Tibial nerve (tissue), 4 donors: ENCODE measurements at regions not wholly inside any gene's neighbourhood (a gene's known extent, or its start where the extent isn't known, plus 50 kb on each side); places are given as distances from the start of the nearest gene placed in this dataset.

Experiments
- DNase-seq, 2 donors: peaks; one replicate each; pipeline ENCODE4 v3.0.0-alpha.2; 2019; ENCODE audit warnings: low spot score in 2 of 2
- H3K27ac ChIP-seq, 4 donors: fragments of 200-600 bp; sonication (generic) in 3 of 4; one replicate each; pipeline ENCODE4 v1.5.1; 2017 to 2019; ENCODE audit warnings: mild to moderate bottlenecking in 1 of 4
- H3K27me3 ChIP-seq, 2 donors: fragments of 200-600 bp; sonication (generic) in 1 of 2; one replicate each; pipeline versions ENCODE4 v1.5.1 to v1.6.0; 2017 to 2019
- H3K36me3 ChIP-seq, 3 donors: fragments of 200-600 bp; sonication (generic); one replicate each; pipeline ENCODE4 v1.5.1; 2018 to 2019
- H3K4me1 ChIP-seq, 4 donors: fragments of 200-600 bp; sonication (generic) in 3 of 4; one replicate each; pipeline ENCODE4 v1.5.1; 2017 to 2019
- H3K4me3 ChIP-seq, 4 donors: fragments of 200-600 bp; sonication (generic) in 3 of 4; one replicate each; pipeline ENCODE4 v1.5.1; 2017 to 2019; ENCODE audit warnings: mild to moderate bottlenecking in 1 of 4, moderate library complexity in 1 of 4
- H3K9me3 ChIP-seq, 4 donors: fragments of 200-600 bp; sonication (generic) in 3 of 4; one replicate each; pipeline ENCODE4 v1.5.1; 2017 to 2019
- CTCF ChIP-seq, 5 experiments: fragments of 200-600 bp in 3 of 5; fragments of 450-650 bp in 2 of 5; sonication (generic) in 3 of 5; IDR thresholded peaks; one replicate each; pipeline ENCODE4 v1.5.1; 2016 to 2019; ENCODE audit warnings: antibody characterized with exemption in 5 of 5, mild to moderate bottlenecking in 3 of 5, moderate library complexity in 2 of 5
- EP300 ChIP-seq, 2 donors: sonication (generic); formaldehyde crosslinking; IDR thresholded peaks; one replicate each; pipeline ENCODE4 v1.6.1; 2017; ENCODE audit warnings: antibody characterized with exemption in 2 of 2, mild to moderate bottlenecking in 1 of 2
- POLR2A ChIP-seq, 2 donors: fragments of 450-650 bp; IDR thresholded peaks; one replicate each; pipeline ENCODE4 v1.6.1; 2017; ENCODE audit warnings: antibody characterized with exemption in 2 of 2, mild to moderate bottlenecking in 2 of 2, moderate library complexity in 2 of 2
- WGBS, 2 donors: methylation state at CpG; one replicate each; pipeline ENCODE4 v1.1.5; 2018; 5-methylcytosine and 5-hydroxymethylcytosine counted together

GRCh38 chr13:28586439-28587173, 72.3 kb upstream of the POMP start:
- no peak overlapping the region for H3K4me3 ChIP-seq
- 55 to 65% methylated on average over 6 of the region's 6 CpGs for WGBS, 2 donors
- no peak overlapping the region for H3K27ac ChIP-seq
- H3K4me1 ChIP-seq = no peaks in the 10 kb centered on the region
- no peaks in the 10 kb centered on the region for H3K27me3 ChIP-seq
- no peak for TF ChIP-seq EP300 (IDR thresholded peaks at IDR 0.05)
- TF ChIP-seq CTCF (IDR thresholded peaks at IDR 0.05) = no peak
- TF ChIP-seq POLR2A (IDR thresholded peaks at IDR 0.05) = no peak
- no peaks in the 10 kb centered on the region for H3K36me3 ChIP-seq
- no peaks in the 10 kb centered on the region for H3K9me3 ChIP-seq
- no peak for DNase-seq

GRCh38 chr13:28585561-28585960, 73.4 kb upstream of the POMP start:
- Histone ChIP-seq H3K4me1 (no peaks in the 10 kb centered on the region), H3K27me3 (no peaks in the 10 kb centered on the region), H3K27ac (no peak overlapping the region), H3K36me3 (no peaks in the 10 kb centered on the region), H3K4me3 (no peak overlapping the region), H3K9me3 (no peaks in the 10 kb centered on the region)
- 61 to 73% methylated on average over 1 of the region's 1 CpG for WGBS, 2 donors
- no peak for TF ChIP-seq CTCF (IDR thresholded peaks at IDR 0.05)
- TF ChIP-seq EP300 (IDR thresholded peaks at IDR 0.05) = no peak
- TF ChIP-seq POLR2A (IDR thresholded peaks at IDR 0.05) = no peak
- no peak for DNase-seq

GRCh38 chr13:28584873-28585381, 74.0 kb upstream of the POMP start:
- TF ChIP-seq POLR2A (IDR thresholded peaks at IDR 0.05) (no peak), CTCF (IDR thresholded peaks at IDR 0.05) (no peak), EP300 (IDR thresholded peaks at IDR 0.05) (no peak)
- 54 to 58% methylated on average over 4 of the region's 4 CpGs for WGBS, 2 donors

GRCh38 chr13:28583651-28584091, 75.3 kb upstream of the POMP start:
- 54 to 62% methylated on average over 19 of the region's 19 CpGs for WGBS, 2 donors
- H3K9me3 ChIP-seq = no peaks in the 10 kb centered on the region
- no peaks in the 10 kb centered on the region for H3K36me3 ChIP-seq
- no peaks in the 10 kb centered on the region for H3K27me3 ChIP-seq
- no peak overlapping the region for H3K4me3 ChIP-seq
- TF ChIP-seq POLR2A (IDR thresholded peaks at IDR 0.05) = no peak
- TF ChIP-seq EP300 (IDR thresholded peaks at IDR 0.05) = no peak
- no peak for TF ChIP-seq CTCF (IDR thresholded peaks at IDR 0.05)
- H3K27ac ChIP-seq = no peak overlapping the region
- no peaks in the 10 kb centered on the region for H3K4me1 ChIP-seq
- no peak for DNase-seq

More at GRCh38 chr13:28584873-28585381, 74.0 kb upstream of the POMP start:
- H3K27me3 ChIP-seq = no peaks in the 10 kb centered on the region
- H3K4me1 ChIP-seq = no peaks in the 10 kb centered on the region
- DNase-seq = no peak
- H3K4me3 ChIP-seq = no peak overlapping the region
- H3K36me3 ChIP-seq = no peaks in the 10 kb centered on the region
- no peak overlapping the region for H3K27ac ChIP-seq
- no peaks in the 10 kb centered on the region for H3K9me3 ChIP-seq

- no peaks in the 10 kb centered on the region for H3K36me3 ChIP-seq
- WGBS, 2 donors = 63 to 67% methylated on average over 8 of the region's 8 CpGs
- H3K4me1 ChIP-seq = no peaks in the 10 kb centered on the region
- no peak overlapping the region for H3K27ac ChIP-seq
- no peaks in the 10 kb centered on the region for H3K9me3 ChIP-seq
- no peak for TF ChIP-seq POLR2A (IDR thresholded peaks at IDR 0.05)
- TF ChIP-seq CTCF (IDR thresholded peaks at IDR 0.05) = no peak
- TF ChIP-seq EP300 (IDR thresholded peaks at IDR 0.05) = no peak
- H3K4me3 ChIP-seq = no peak overlapping the region
- H3K27me3 ChIP-seq = no peaks in the 10 kb centered on the region
- DNase-seq = no peak
Observed at GRCh38 chr13:28582892-28583240, 76.1 kb upstream of the POMP start.
